ENCODE measurements at regions not wholly inside any gene's neighbourhood (a gene's known extent, or its start where the extent isn't known, plus 50 kb on each side); places are given as distances from the start of the nearest gene placed in this dataset.

GRCh38 chr12:85747941-85748495, 88.2 kb downstream of the RASSF9 start:
- no peak overlapping the region for H3K9ac ChIP-seq
- no peak for TF ChIP-seq CTCF (conservative IDR thresholded peaks at IDR 0.05; ENCODE audit: low read depth, low read length)
- no peak overlapping the region for H3K4me2 ChIP-seq
- H3K79me2 ChIP-seq (ENCODE audit: insufficient read depth, low read depth) = no peaks in the 10 kb centered on the region
- no peaks in the 10 kb centered on the region for H4K20me1 ChIP-seq (ENCODE audit: insufficient read depth)
- H3K36me3 ChIP-seq (ENCODE audit: insufficient read depth) = no peaks in the 10 kb centered on the region
- no peak overlapping the region for H3K4me3 ChIP-seq (IDR thresholded peaks at IDR 0.05; ENCODE audit: insufficient read depth, low read depth, low read length)
- H3K27ac ChIP-seq = no peak overlapping the region
- no peaks in the 10 kb centered on the region for H3K4me1 ChIP-seq (ENCODE audit: low read depth, poor library complexity, severe bottlenecking)
- no peak overlapping the region for H2AFZ ChIP-seq (ENCODE audit: low read depth)
- H3K27me3 ChIP-seq (ENCODE audit: insufficient read depth, low read depth) = no peaks in the 10 kb centered on the region

All from KMS-11 (cell line).